Astrocyte of the hippocampus (primary cell): ENCODE measurements at regions not wholly inside any gene's neighbourhood (a gene's known extent, or its start where the extent isn't known, plus 50 kb on each side); places are given as distances from the start of the nearest gene placed in this dataset.

Source experiments
- DNase-seq: peaks from one replicate; pipeline ENCODE4 v3.0.0; 2011; ENCODE audit warnings: low read depth, low spot score

DNA sequence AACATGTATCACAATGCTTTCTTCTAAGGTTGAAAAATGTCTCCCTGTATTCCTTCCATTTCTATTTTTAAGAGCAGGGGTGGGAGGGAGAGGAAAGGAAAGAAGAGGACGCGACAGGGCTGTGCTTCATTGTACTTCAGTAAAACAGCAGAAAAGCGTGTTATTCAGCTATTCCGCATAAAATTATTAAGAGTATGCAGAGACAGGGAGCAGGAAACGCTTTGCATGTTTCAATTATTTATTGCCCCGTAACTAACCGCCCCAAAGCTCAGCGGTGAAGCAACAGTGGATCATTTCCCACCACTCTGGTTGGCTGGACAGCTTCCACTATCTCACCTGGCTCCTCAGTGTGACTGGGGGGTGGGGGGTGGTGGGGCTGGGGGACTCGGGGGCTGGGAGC, 188.9 kb downstream of the TTLL2 start:
- no peak for DNase-seq

DNA sequence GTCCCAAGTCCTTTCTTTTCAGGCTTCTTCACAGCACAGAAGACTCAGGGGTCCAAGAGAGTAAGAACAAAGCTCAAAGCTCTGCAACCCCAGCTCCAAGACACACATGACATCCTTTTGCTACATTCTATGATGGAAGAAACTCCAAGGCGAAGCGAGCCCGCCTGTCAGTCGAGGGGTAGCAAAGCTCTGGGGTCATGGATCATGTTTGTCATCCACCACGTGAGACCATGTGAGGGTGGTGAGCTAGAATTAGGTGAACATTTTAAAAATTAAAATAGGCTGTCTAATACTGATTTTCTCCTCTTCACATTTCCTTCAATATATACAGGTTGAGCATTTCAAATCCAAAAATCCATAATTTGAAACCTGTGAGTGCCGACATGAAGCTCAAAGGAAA, 189.6 kb downstream of the TTLL2 start:
- no peak for DNase-seq

DNA sequence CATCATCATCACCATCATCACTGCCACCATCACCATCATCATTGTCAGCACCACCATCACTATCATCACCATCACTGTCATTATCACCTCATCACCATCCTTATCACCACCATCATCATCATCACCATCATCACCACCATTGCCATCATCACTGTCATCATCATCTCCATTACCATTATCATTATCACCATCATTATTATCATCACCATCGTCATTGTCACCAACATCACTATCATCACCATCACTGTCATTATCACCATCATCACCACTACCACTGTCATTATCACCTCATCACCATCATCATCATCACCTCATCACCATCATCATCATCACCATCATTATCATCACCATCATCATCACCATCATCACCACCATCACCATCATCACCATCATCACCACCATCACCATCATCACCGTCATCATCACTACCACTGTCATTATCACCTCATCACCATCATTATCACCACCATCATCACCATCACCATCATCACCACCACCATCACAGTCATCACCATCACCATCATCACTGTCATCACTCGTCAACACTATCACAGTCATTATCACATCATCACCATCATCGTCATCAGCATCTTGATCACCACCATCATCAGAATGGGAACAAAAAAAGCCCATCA, 191.1 kb downstream of the TTLL2 start:
- DNase-seq = no peak

DNA sequence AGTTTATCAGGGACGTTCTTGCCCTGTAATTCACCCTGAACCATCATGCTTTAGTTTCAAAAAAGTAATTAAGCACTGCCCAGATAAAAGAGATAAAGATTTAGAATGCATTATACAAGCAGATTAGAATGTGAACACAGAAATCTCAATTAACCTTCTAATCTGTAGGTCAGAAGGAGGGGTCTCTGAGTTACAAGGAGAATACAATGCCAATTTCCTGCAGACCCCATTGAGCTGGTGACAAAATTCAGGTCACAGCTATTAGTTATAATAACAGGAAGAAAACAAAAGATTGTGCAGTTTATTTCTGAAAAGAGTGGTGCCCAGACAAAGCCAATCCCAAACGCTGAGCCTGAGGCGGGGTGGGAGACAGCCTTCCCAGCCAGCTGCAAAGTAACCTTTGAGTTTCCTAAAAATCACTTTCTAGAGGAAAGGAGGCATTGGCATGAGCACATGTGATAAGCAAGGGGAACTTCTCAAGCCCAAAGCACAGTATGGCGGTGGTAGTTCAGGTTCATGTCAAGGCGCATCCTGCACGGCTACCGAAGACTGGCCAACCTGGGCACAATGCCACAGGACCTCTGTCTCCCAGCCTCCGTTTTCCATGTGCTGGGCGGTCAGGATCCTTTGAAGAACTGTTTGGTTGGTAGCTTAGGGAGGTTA, 192.5 kb downstream of the TTLL2 start:
- DNase-seq = no peak

GRCh38 chr6:167523426-167523825, 198.5 kb downstream of the TTLL2 start:
- DNase-seq = no peak

GRCh38 chr6:167524261-167525111, 199.6 kb downstream of the TTLL2 start:
- no peak for DNase-seq

GRCh38 chr6:167525774-167526173, 200.9 kb downstream of the TTLL2 start:
- no peak for DNase-seq

GRCh38 chr6:167526465-167527368, 201.8 kb downstream of the TTLL2 start:
- peak; percentile 14 for DNase-seq

DNA sequence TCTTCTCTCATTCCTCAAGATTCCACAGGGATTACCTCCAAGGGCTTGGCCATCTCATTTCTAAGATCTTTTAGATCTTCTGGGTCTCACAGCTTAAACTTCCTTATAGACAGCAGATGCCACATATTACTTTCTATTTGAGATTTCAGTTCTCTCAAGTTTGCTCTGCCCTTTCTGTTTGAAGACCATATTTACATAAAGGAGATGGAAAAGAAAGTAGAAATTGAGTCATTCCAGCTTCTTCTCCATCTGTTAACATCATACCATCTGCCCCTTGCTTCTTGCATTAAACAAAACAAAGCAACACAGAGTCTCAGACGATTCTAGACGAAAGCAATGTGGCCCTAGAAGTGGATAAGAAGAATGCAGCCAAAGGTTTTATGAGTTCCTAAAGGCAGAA, 203.4 kb downstream of the TTLL2 start:
- no peak for DNase-seq

DNA sequence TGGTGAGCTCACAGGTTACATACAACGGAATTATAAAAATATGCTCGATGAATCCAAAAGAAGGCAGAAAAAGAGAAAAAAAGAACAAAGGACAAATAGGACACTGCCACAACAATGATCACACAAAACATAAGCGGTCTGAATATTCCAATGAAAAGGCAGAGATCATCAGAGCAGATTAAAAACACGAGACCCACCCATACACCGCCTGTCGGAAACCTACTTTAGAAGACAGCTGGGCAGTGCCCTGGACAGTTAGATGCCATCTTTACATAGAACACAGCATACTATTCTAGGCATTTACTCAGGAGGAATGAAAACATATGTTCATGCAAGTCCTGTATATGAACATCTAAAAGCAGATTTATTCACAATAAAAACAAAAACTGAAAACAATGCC, 204.1 kb downstream of the TTLL2 start:
- no peak for DNase-seq

GRCh38 chr6:167529444-167530335, 204.8 kb downstream of the TTLL2 start:
- peak; percentile 30 for DNase-seq

- no peak for DNase-seq
Observed at GRCh38 chr6:167530951-167531350, 206.1 kb downstream of the TTLL2 start.

- no peak for DNase-seq
Observed at GRCh38 chr6:167532410-167533288, 207.8 kb downstream of the TTLL2 start.

GRCh38 chr6:167533851-167534250, 209.0 kb downstream of the TTLL2 start:
- no peak for DNase-seq

DNA sequence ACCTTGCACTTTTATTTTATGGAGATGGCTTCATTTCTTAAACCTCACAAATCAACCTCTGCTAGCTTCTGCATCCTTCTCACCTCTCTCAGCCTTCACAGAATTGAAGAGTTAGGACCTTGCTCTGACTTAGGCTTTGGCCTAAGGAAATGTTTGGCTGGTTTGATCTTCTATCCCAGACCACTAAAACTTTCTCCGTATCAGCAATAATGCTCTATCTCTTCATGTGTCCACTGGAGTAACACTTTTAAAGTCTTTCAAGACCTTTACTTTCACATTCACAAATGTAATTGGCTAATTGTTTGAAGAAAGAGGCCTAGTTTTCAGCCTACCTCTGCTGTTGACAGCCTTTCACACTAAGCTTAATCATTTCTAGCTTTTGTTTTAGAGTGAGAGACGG, 212.9 kb downstream of the TTLL2 start:
- DNase-seq = no peak

DNA sequence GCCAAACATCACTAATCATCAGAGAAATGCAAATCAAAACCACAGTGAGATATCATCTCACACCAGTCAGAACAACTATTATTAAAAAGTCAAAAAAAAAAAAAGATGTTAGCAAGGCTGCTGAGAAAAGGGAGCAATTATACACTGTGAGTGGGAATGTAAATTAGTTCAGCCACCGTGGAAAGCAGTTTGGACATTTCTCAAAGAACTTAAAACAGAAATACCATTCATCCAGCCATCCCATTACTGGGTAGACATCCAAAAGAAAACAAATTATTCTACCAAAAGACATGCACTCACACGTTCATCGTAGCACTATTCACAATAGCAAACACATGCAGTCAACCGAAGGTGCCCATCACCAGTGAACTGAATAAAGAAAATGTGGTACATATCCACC, 213.9 kb downstream of the TTLL2 start:
- DNase-seq = peak; percentile 83

DNA sequence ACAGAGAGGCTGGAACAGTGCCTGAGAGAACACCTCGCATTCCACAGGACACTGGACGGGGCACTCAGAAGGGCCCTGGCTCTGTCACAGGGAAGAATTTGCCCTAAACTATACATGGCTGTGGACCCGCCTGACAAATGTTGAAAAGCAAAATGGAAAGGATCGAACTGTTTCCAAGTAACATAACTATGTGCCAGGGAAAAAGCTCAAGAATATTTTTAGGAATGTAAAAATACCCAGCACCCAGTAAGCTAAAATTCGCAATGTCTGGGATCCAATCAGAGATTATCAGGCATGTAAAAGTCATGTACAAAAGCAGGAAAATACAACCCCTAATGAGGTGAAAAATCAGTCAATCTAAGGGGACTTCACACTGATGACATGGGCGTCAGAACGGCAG, 215.9 kb downstream of the TTLL2 start:
- no peak for DNase-seq

DNA sequence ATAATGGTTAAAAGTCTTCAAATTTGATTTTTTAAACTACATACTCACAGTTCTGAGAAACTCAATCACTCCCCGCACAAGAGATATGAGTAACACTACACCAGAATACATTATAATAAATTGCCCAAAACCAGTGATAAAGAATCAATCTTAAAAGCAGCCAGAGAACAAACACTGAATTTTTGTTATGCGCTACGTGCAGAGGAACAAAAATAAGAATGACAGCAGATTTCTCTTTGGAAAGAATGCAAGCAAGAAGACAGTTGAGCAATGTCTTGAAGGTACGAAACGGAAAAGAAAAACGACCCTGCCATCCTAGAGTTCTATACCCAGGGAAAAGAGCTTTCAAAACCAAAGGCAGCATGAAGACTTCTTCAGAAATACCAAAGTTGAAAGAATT, 216.7 kb downstream of the TTLL2 start:
- DNase-seq = no peak

DNA sequence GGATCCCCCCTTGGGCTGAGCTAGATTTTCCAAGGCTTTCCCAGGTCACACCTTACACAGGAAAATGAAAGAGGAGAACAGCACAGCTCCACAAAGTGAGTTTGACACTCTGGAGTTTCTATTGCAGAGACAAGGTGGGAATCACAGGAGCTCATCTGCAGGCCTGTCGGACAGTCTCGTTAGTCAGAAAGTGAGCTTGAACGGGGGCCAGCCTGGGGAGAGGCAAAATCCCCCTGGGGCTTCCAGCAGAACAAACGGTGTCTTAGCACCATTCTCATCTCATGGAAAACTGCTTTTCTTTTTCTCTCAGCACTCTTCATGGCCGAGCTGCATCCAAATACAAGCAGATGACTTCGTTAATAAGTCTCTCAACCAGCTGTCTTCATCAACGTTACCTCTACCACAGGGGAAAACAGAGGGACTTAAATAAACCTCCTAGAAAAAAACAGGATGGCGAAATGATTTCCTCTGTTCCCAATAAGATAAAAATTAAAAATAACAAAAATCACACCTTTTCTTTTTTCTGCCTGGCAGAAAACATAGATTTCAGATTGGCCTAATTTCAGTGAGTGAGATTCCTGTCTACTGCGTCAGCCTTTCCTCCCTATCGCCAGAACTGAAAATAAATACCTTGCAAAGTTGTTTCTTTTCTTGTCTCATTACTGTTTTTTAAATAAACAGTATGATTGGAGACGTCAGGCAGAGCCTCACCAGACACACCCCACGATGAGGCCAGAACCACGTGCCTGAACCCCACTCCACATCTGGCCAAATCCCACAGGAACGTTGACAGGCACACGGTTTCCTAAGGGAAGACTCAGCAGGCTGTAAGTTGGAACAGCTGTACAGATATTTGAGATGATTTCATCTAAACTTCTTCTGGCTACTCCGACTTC, 219.0 kb downstream of the TTLL2 start:
- DNase-seq = no peak
